ENCODE measurements at regions not wholly inside any gene's neighbourhood (a gene's known extent, or its start where the extent isn't known, plus 50 kb on each side); places are given as distances from the start of the nearest gene placed in this dataset.
"Not testable (repeated sequence)": the region's sequence is repeated elsewhere in the genome, so short reads cannot be mapped to it uniquely, and the experiment has no call there.

- no peak for DNase-seq
Measured at GRCh38 chr10:3971713-3972112, 186.7 kb upstream of the KLF6 start.

DNA sequence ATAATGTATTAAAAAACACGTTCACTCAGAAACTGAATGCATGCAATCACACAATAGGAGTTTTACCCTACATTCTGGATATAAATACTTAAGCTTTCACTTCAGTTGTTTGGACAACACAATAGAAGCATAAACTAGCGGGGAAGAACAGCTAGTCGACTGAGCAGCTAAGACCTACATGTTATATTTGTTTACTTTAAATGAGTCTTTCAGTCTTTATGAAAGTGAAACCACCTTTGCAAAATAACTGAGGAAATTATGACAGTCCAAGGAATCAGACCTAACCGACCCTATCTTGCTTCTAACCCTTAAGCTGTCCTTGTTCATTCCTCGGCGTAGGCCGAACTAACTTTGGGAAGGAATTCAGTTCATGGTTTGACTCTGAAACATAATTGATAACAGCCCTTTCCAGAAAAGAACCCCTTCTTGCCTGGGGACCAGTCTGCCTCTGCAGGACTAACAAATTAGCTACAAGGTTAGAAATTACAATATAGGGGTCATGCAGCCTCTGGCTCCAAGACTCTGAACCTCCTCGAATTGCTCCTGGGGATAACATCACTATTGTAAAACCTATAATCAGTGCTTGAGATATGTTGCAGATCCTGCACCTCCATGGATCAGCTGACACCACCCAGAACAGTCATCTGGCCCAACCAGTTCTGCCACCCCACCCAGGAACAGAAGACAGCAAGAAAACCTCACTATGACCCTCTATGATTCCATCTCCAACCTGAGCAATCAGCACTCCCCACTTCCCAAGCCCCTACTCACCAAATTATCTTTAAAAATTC lies 185.1 kb upstream of the KLF6 start:
- no peak for DNase-seq

DNA sequence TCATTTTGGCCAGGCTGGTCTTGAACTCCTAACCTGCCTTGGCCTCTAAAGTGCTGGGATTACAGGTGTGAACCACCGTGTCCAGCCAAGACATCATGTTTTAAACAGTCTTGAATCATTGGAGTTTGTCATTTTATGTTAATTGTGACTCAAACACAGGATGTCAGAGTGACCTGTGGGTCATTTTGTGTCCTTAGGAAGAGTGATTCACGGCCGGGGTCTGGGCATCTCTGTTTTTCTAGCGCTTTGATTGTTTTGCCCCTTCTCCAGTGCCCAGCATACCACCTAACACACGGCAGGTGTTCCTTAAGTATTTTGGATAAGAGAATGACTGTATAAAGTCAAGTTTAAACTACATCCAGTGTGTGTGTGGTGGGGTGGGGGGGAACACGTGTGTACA lies 183.7 kb upstream of the KLF6 start:
- DNase-seq, result no peak

DNA sequence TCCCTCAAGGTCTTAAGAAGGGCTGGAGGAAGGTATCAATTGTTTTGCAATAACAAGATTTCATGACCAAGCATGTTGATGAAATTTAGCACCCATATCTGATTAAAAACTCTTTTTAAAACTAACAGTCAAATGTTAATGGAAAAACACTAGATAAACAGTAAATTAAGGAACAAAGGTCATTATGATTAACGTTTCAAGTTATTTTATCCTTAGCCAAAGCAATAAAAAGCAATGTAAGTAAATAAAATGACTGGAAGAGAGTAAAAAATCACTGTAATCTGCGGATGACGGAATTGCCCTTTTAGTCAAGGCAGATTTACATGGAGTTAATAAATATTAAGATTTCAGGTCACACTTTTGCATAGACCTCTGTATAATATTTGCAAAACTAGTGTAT lies 179.5 kb upstream of the KLF6 start:
- DNase-seq, result no peak

GRCh38 chr10:3963191-3963673 lies 178.2 kb upstream of the KLF6 start:
- no peak for DNase-seq

DNA sequence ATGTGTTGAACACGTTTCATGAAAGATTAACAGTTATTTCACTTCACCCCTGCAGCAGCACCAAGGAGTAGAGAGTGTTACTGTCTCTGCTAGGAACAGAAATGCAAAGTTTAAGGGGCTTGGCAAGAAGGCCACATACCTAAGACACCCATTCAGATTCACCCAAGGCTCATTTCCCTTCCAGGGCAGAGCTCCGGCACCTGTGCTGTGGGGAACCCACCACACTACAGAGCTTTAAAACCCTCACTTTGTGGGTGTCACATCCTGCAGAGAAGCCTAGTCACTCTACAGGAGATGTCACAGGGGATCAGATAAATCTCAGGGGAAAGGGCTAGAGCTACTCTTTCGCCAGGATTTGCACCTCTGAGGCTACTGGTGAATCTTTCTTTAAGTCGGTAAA lies 176.1 kb upstream of the KLF6 start:
- no peak for DNase-seq

DNA sequence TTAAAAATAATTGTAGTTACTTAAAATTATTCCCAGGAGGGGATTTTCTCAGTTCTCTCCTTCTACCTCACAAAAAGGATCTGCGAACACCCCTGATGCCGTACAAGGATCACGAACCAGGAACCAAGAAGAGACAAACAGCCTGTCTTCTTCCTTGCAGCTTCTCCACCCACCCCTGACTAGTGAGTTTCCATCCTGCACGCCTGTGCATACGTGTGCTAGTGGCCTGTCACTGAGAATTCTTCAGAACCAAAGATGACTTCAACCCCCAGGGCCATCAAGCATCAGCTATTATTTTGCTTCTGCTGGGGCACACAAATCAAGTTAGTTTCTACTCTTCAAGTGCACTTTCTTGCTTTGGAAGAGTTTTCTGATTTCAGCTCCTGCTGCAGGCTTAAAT lies 175.5 kb upstream of the KLF6 start:
- DNase-seq, result no peak

DNA sequence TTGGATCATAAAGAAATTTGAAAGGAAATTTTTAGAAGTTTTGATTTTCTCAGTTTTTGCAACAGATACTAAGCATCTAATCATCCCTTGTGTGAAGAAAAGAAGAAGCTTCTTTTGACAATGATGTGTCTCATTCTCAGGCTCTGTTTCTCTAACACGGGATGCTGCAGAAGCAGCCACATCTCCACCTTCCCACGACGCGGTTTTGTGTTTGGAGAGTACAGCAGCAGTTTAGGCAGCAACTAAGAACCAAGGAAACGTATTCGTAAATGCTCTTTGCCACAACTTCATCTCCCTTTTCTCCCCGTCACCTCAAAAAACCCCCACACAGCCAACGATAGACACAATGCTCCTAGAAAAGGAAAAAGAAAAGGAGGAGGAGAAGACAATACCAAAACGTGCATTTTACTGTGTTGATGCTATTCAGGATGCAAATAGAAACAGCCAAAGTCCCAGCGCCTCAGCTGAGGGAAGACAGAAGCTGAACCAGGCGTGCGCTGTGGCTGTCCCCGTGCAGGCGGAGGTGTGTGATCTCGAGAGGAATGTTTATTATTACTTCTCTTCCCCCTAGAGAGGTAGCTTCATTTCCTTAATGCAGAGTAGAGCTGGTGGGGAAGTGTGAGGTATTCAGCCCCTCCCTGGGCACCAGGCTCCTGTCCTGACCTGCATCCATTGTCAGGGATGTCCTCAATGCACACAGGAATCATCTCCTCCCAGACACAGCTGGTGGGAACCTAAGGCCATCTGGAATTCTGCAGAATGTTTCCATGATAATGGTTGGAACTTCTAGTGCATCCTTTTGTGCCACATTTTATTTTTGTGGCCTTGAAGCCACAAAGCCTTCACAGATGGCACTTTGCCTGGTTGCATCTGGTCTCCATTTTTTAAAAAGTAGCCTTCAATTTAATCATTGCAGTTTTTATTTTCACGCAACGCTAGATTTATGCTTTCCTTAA lies 174.6 kb upstream of the KLF6 start:
- no peak for DNase-seq

DNA sequence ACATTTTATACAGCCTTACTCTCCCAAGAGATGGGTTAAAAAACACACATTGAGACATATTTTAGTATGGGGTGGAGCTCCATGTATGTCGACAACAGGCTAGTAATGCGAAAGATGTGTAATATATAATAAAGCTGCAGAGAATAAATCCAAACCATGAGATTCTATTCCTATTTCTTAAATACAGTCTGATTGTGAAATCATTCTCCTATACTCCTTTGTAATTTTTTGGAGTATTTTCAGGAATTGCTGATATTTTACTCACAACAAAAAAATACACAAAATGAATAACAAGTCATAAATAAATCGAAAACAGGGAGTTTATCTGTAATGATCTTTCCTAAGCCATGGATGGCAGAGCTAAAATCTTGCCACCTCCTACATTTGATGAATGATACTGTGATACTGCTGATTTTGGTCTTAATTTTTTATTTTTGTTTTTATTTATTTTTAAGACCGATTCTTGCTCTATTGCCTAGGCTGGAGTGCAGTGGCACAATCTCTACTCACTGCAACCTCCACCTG lies 173.5 kb upstream of the KLF6 start:
- no peak for DNase-seq

DNA sequence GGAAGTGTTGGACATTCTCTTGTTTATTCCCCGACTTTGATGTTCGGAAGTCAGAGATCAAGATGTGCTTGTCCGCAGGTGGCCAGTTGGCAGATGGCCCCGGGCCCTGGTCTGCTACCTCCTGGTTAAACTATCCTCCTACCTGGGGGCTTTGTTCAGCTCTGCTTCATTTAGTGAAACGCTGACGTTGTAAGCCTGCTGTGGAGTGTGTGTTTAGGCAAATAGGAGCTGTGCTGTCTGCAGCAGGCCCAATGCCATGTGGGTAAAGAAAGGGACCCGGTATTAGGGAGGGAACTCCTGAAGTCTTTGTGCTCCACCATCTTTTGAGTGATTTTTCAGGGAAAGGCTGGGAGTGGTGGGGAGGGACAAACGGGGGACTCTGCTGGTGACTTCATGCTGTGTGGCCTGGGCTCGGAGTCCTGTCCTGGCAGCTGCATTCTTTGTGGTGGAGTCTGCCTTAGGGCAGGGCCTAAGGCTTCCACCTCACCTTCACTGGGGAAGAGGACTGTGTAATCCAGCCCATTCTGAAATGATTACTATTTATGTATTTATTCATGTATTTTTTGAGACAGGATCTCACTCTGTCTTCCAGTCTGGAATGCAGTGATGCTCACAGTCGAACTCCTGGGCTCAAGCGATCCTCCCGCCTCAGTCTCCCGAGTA lies 171.1 kb upstream of the KLF6 start:
- DNase-seq, result no peak

DNA sequence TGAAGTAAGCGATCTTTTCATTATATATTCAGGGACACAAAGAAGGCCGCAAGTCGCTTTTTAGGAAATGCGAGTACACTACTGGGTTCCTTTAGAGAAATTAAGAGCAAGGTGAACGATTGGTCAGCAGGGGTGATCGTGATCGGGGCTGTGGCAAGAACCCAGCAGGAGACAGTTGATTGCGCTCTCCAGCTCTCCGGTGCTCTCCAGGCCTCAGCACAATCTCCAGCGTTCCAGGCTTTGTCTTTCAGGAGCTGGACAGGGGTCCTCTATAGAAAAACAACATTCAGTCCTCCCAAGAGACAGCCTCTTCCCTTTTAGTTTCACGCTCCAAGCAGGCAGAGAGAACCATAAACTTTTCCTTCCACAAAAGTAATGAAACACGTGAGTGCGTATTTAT lies 170.5 kb upstream of the KLF6 start:
- DNase-seq, result no peak

DNA sequence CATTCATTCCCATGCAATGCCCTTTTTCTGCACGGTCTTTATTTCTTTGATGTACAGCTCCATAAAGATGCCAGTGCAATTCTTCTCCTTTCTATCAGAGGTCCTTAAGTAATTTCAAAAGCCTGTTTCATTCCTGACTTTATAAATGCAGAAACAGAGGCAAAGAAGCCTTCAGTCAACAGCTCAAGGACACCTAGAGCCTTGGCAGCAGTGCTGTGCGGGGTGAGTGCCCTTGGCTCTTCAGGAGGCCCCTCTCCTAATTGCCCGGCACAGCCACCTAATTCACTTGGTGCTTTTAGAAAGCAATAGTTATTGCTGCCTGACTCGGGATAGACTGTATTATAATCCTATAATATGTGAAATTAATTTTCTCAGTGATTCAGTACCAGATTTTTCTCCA lies 169.6 kb upstream of the KLF6 start:
- no peak for DNase-seq

DNA sequence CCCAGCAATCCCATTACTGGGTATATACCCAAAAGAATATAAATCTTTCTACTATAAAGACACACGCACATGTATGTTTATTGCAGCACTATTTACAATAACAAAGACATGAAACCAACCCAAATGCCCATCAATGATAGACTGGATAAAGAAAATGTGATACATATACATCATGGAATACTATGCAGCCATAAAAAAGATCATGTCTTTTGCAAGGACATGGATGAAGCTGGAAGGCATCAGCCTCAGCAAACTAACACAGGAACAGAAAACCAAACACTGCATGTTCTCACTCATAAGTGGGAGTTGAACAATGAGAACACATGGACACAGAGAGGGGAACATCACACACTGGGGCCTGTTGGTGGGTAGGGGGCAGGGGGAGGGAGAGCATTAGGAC lies 169.0 kb upstream of the KLF6 start:
- DNase-seq, result not testable (repeated sequence)

GRCh38 chr10:3951993-3952392 lies 167.0 kb upstream of the KLF6 start:
- no peak for DNase-seq

- no peak for DNase-seq
Measured at GRCh38 chr10:3950676-3951275, 165.8 kb upstream of the KLF6 start.

GRCh38 chr10:3949711-3950110 lies 164.7 kb upstream of the KLF6 start:
- no peak for DNase-seq

DNA sequence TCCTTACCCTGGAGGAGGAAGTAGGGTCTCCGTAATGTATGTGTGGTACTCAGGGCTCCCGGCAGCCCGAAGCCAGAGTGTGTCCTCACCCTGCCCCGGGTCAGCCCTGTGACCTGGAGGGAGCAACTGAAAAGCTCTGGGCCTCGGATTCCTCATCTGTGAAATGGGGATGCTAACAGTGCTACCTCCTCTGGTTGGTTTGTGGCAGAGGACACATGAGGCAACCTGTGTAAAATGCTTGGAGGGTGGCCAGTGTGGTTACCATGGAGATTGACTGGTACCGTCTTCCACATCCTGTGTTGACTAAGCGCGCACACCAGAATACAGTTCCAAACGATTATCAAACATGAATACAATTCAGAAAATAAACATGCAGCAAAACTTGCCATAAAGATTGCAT lies 163.8 kb upstream of the KLF6 start:
- no peak for DNase-seq

GRCh38 chr10:3946234-3947229 lies 161.5 kb upstream of the KLF6 start:
- DNase-seq, result no peak

DNA sequence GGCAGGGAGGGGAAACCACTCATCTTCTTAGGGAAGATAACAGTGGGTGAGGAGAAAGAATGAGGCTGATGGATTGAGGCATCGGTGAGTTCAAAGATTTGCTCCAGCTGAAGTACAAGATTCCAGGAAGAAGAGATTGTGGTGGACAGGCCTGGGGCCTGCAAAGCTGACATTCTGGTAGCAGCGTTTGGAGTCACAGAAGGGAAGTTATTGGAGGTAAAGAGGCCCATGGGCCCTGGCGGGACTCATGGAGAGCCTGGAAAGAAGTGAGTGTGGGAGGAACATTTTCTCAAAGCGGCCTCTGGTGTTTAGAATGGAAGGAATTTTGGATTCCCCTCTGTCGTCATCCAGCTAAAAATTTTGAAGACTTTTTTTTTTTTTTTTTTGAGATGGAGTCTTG lies 160.0 kb upstream of the KLF6 start:
- DNase-seq, result no peak

- DNase-seq, result no peak
Measured at GRCh38 chr10:3944591-3944990, 159.6 kb upstream of the KLF6 start.

DNA sequence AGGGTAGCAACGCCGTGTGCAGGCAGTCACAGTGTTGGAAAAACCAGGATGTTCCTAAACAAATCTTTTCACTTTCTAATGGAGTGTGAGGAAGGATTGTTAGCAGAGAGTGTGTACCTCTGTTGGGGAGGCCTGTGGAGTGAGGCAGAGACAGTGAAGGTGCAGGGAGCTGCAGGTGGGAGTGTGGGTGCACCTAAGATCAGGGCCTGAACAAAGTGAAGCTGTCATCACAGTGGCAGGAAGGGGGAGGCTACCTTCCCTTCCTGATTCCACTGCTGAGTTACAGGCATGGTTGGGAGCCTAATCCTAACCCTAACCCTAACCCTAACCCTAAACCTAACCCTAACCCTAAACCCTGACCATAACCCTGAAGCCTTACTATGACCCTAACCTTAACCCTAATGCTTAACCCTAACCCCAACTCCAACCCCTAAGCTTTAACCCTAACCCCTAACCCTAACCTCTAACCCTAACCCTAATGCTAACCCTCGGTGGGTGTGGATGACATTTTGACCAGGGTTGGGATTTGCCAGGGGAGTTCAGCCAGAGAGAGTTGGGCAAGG lies 158.8 kb upstream of the KLF6 start:
- DNase-seq, result no peak

Measured in T1000 (cell line).